CD4-positive, alpha-beta memory T cell (primary cell): ENCODE measurements at regions not wholly inside any gene's neighbourhood (a gene's known extent, or its start where the extent isn't known, plus 50 kb on each side); places are given as distances from the start of the nearest gene placed in this dataset.

ENCODE experiments used
- CTCF ChIA-PET: fragments of 350-600 bp; sonication (Branson Sonifier 250); formaldehyde crosslinking; loops from one replicate; lab custom pipeline; 2021; ENCODE audit warnings: inconsistent platforms; ENCODE audit not compliant: partially characterized antibody; lab: Charles Lee
- POLR2A ChIA-PET: fragments of 350-600 bp; sonication (Branson Sonifier 250); formaldehyde crosslinking; loops from one replicate; lab custom pipeline; 2021; ENCODE audit not compliant: partially characterized antibody; lab: Charles Lee
- DNase-seq, 5 donors: peaks; one replicate each; pipeline versions ENCODE4 v3.0.0 to v3.0.0-alpha.2; 2020 to 2022; ENCODE audit warnings: mixed read lengths in 1 of 5
- H3K27ac ChIP-seq: one replicate; pipeline ENCODE4 v1.7.0; 2013; ENCODE audit warnings: low read depth, low read length
- H3K27me3 ChIP-seq: 2 replicates; pipeline ENCODE4 v1.7.0; 2013; ENCODE audit warnings: mild to moderate bottlenecking, low read length, moderate library complexity; ENCODE audit not compliant: insufficient read depth
- H3K36me3 ChIP-seq: 2 replicates; pipeline ENCODE4 v1.7.0; 2013; ENCODE audit warnings: mild to moderate bottlenecking, low read length, moderate library complexity; ENCODE audit not compliant: insufficient read depth
- H3K4me1 ChIP-seq: 2 replicates; pipeline ENCODE4 v1.7.0; 2013; ENCODE audit warnings: mild to moderate bottlenecking, low read length, moderate library complexity; ENCODE audit not compliant: insufficient read depth
- H3K4me3 ChIP-seq, 2 donors: one replicate each; pipeline ENCODE4 v1.7.0; 2013; ENCODE audit warnings: low read length in 2 of 2, mild to moderate bottlenecking in 1 of 2
- H3K9me3 ChIP-seq, 2 donors: one replicate each; pipeline ENCODE4 v1.7.0; 2013; ENCODE audit warnings: low read length in 2 of 2, control low read depth in 1 of 2; ENCODE audit not compliant: control insufficient read depth in 1 of 2
- H3K27ac Mint-ChIP-seq, 7 donors: one replicate each; pipeline ENCODE4 v1.8.0; 2020 to 2021; ENCODE audit warnings: mixed read lengths in 7 of 7, mild to moderate bottlenecking in 6 of 7, inconsistent platforms in 3 of 7, moderate library complexity in 3 of 7
- H3K27me3 Mint-ChIP-seq, 2 donors: one replicate each; pipeline ENCODE4 v1.8.0; 2020 to 2021; ENCODE audit warnings: mixed read lengths in 2 of 2
- H3K36me3 Mint-ChIP-seq, 2 donors: one replicate each; pipeline ENCODE4 v1.8.0; 2020 to 2021; ENCODE audit warnings: mixed read lengths in 2 of 2, inconsistent platforms in 1 of 2, mild to moderate bottlenecking in 1 of 2
- H3K4me1 Mint-ChIP-seq, 4 donors: one replicate each; pipeline ENCODE4 v1.8.0; 2020 to 2021; ENCODE audit warnings: mixed read lengths in 4 of 4, mild to moderate bottlenecking in 1 of 4
- H3K4me3 Mint-ChIP-seq, 8 donors: one replicate each; pipeline ENCODE4 v1.8.0; 2020 to 2021; ENCODE audit warnings: mixed read lengths in 8 of 8, mild to moderate bottlenecking in 7 of 8, moderate library complexity in 6 of 8, inconsistent platforms in 3 of 8
- H3K9me3 Mint-ChIP-seq, 8 donors: one replicate each; pipeline ENCODE4 v1.8.0; 2020 to 2021; ENCODE audit warnings: mixed read lengths in 8 of 8, mild to moderate bottlenecking in 5 of 8, inconsistent platforms in 3 of 8, moderate library complexity in 1 of 8
- intact Hi-C: fragments of 100-400 bp; cut with micrococcal nuclease; formaldehyde crosslinking; loops from one replicate; pipeline ENCODE4 v1.15.1; 2023

DNA sequence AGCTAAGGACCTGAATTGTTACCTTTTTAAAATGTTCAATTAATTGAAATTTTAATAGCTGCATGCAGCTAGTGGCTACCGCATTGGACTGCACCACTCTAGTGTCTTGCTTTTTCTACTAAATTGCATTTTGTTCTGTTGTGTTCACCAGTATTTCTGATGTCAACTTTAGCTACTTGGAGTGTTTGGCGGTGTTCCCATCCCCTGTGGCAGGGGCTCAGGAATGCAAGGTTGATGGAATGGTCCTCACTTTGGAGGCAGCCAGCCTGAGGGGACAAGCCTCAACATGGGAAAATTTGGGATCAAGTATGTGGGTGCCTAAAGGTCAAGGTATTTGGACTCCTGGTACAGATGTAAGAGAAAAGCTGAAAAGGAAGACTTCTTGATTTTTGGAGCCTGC is 194.6 kb upstream of the PRNP start:
- no peak overlapping the region for H3K27ac ChIP-seq
- Mint-ChIP-seq H3K27me3 (peaks cover 11 to 22% of the 10 kb centered on the region in 2 donors), H3K27ac (no peak overlapping the region), H3K4me3 (no peak overlapping the region), H3K36me3 (no peaks in the 10 kb centered on the region), H3K9me3 (peaks cover 0 to 4% (median 0%) of the 10 kb centered on the region in 8 donors), H3K4me1 (no peaks in the 10 kb centered on the region)
- H3K36me3 ChIP-seq, result no peaks in the 10 kb centered on the region
- DNase-seq, result no peak
- POLR2A ChIA-PET, result no interaction called here
- no peak overlapping the region for H3K4me3 ChIP-seq
- H3K4me1 ChIP-seq, result no peaks in the 10 kb centered on the region
- H3K9me3 ChIP-seq, result no peaks in the 10 kb centered on the region
- intact Hi-C loops, result no loop called here
- CTCF ChIA-PET, result no interaction called here
- no peaks in the 10 kb centered on the region for H3K27me3 ChIP-seq

DNA sequence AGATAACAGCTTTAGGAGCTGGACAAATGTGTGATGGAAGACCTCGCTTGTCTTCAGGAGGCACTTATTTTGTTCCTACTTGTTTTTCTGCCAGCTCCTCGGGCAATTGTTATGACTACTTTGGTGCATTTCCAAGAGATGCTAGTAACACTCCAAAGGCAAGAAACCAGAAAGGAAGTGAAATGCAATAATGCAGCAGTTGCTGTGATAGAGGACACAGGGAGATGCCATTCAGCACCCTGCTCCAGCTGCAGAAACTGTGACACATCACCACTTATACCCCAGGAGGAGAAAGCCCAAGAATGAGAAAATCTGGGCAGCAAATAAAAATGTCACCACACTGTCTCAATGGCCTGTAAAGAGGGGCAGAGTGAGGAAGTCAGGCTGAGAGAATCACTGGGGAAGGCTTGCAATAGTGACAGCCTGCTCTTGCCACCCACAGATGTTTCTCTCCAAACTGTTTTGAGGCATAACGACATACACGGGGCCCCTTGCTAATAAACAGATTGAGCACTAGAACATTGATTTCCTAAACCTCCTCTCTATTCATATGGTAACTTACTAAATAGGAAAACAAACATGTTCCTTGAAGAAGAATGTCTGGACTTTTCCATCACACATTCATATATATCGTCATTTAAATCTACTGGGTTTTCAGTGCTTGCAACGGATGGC is 195.5 kb upstream of the PRNP start:
- Histone ChIP-seq H3K27me3 (no peaks in the 10 kb centered on the region), H3K9me3 (no peaks in the 10 kb centered on the region), H3K4me1 (no peaks in the 10 kb centered on the region), H3K36me3 (no peaks in the 10 kb centered on the region), H3K4me3 (no peak overlapping the region), H3K27ac (no peak overlapping the region)
- intact Hi-C loops, result no loop called here
- ChIA-PET POLR2A (no interaction called here), CTCF (no interaction called here)
- Mint-ChIP-seq H3K36me3 (no peaks in the 10 kb centered on the region), H3K27me3 (peaks cover 12 to 24% of the 10 kb centered on the region in 2 donors), H3K27ac (no peak overlapping the region), H3K9me3 (peaks cover 0 to 4% (median 0%) of the 10 kb centered on the region in 8 donors), H3K4me1 (no peaks in the 10 kb centered on the region), H3K4me3 (no peak overlapping the region)
- DNase-seq, result no peak

DNA sequence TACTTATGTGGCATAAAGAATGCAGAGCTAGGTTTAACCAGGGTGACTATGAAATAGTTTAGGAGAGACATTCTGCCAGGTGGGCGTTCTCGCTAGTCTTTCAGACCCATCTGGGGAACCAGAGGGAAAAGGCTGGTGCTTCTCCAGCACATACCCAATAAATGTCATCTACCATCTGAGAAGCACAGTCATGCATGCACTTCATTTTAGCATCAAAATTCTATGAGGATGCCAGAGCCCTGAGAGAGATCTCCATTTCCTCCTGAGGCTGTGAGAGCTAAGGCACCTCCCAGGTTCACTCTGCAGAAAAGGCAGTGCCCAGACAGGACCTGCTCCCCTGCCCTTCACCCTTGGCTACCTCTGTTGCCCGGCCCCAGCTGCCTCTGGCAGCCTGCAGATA is 196.2 kb upstream of the PRNP start:
- Histone ChIP-seq H3K27ac (no peak overlapping the region), H3K4me1 (no peaks in the 10 kb centered on the region), H3K36me3 (no peaks in the 10 kb centered on the region), H3K9me3 (no peaks in the 10 kb centered on the region), H3K27me3 (no peaks in the 10 kb centered on the region), H3K4me3 (no peak overlapping the region)
- Mint-ChIP-seq H3K27ac (no peak overlapping the region), H3K36me3 (no peaks in the 10 kb centered on the region), H3K9me3 (peaks cover 0 to 4% (median 0%) of the 10 kb centered on the region in 8 donors), H3K27me3 (peaks cover 12 to 22% of the 10 kb centered on the region in 2 donors), H3K4me1 (no peaks in the 10 kb centered on the region), H3K4me3 (no peak overlapping the region)
- POLR2A ChIA-PET, result no interaction called here
- CTCF ChIA-PET, result no interaction called here
- intact Hi-C loops, result no loop called here
- DNase-seq, result no peak

DNA sequence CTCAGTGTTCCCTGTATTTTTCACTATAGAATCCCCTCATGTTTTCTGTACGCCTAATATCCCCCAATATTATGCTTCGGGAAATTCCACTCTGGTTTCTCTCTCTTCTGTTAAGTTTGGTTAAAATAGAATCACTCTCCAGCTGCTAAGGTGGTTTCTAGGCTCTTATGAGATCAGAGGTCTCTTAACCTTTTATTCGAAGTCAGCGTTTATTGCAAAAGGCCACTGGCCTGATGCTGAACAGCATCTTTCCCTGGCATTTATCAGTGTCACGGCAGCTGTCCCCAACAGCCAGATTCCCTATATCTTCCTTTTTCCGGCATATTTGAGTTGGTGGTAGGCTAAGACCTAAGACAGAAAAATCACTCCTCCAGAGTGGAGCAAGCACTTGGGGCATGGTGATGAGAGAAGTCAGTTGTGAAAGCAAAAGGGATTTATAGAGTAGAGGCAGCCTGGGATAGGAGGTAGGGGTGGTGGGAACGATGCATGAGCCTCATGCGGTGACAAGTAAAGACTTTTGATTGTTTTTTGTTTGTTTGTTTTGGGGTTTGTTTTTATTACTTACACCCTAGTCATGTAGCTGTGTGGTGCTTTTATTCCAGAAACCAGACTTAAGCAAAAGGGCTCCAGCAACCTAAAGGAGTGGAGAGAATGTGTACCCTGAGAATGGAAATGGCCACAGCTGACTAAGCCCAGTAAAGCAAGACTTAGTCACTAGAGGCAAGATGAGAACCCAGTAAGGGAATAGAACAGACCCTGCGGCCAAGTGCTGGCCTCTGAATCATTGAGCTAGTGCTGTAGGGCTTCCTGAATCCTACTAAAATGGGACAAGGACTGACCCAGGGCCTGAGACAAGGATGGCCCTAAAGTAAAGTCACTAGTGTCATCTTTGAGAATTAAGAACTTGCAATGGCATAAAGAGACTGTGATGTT is 197.6 kb upstream of the PRNP start:
- Histone ChIP-seq H3K27ac (no peak overlapping the region), H3K4me3 (no peak overlapping the region), H3K27me3 (peaks cover 5% of the 10 kb centered on the region), H3K4me1 (no peaks in the 10 kb centered on the region), H3K36me3 (no peaks in the 10 kb centered on the region), H3K9me3 (no peaks in the 10 kb centered on the region)
- POLR2A ChIA-PET, result no interaction called here
- Mint-ChIP-seq H3K4me1 (no peaks in the 10 kb centered on the region), H3K27ac (no peak overlapping the region), H3K27me3 (peaks cover 14 to 22% of the 10 kb centered on the region in 2 donors), H3K36me3 (no peaks in the 10 kb centered on the region), H3K4me3 (no peak overlapping the region), H3K9me3 (peaks cover 0 to 4% (median 0%) of the 10 kb centered on the region in 8 donors)
- intact Hi-C loops, result no loop called here
- CTCF ChIA-PET, result no interaction called here
- no peak for DNase-seq

DNA sequence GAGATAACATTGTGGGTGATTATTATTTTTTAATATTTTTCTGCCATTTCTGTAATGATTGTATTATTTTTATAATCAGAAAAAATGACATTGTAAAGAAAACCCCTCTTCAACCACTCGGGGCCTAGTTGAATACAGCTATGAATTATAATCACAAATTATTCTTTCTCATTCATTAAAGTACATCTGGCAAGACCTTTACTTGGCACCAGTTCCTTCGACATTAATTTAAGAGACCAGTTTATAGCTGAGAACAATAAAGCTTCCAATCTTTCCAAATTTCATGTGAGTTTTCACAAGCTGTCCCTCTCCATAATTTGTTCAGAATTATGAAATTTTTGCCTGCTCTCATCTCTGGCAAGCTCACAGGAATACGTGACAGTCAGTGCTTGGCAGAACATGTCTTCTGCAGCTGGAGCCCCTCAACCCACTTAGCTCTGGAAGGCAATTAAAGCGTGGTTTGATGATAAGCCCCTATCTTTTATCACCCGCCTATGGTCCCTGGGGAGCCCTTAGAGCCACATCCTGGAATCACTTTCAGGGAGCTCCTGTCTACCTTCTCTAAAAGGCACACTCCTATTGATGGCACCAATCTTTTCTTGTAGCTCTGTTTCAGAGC is 201.8 kb upstream of the PRNP start:
- no peaks in the 10 kb centered on the region for H3K36me3 Mint-ChIP-seq
- no peaks in the 10 kb centered on the region for H3K4me1 ChIP-seq
- no peaks in the 10 kb centered on the region for H3K9me3 Mint-ChIP-seq
- peaks cover 5% of the 10 kb centered on the region for H3K27me3 ChIP-seq
- intact Hi-C loops, result no loop called here
- H3K9me3 ChIP-seq, result no peaks in the 10 kb centered on the region
- no peak overlapping the region for H3K4me3 ChIP-seq
- peaks cover 22 to 23% of the 10 kb centered on the region in 2 donors for H3K27me3 Mint-ChIP-seq
- CTCF ChIA-PET, result no interaction called here
- H3K27ac Mint-ChIP-seq, result no peak overlapping the region
- no peaks in the 10 kb centered on the region for H3K4me1 Mint-ChIP-seq
- H3K4me3 Mint-ChIP-seq, result no peak overlapping the region
- H3K36me3 ChIP-seq, result no peaks in the 10 kb centered on the region
- POLR2A ChIA-PET, result no interaction called here
- DNase-seq, result no peak
- H3K27ac ChIP-seq, result no peak overlapping the region

DNA sequence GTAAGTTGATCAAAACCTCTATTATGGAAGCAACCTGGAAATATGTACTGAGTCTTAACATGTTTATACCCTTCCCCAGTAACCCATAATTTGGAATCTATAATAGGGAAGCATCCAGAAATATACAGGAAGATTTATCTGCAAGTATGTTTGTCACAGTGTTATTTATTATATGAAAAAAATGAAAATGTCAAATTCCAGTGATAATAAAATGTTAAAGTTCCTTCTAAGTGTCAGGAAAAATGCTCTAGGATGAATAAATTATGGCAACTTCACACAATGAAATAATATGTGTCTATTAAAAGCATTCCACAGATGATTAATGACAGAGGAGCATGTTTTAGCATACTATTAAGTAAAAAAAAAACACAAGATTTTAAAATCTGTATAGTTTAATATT is 202.3 kb upstream of the PRNP start:
- ChIA-PET POLR2A (no interaction called here), CTCF (no interaction called here)
- no peaks in the 10 kb centered on the region for H3K9me3 Mint-ChIP-seq
- no peak overlapping the region for H3K27ac Mint-ChIP-seq
- no peak for DNase-seq
- intact Hi-C loops, result no loop called here
- Histone ChIP-seq H3K4me3 (no peak overlapping the region), H3K27me3 (peaks cover 5% of the 10 kb centered on the region), H3K4me1 (no peaks in the 10 kb centered on the region), H3K9me3 (no peaks in the 10 kb centered on the region), H3K36me3 (no peaks in the 10 kb centered on the region), H3K27ac (no peak overlapping the region)
- H3K4me3 Mint-ChIP-seq, result no peak overlapping the region
- H3K27me3 Mint-ChIP-seq, result peaks cover 22 to 23% of the 10 kb centered on the region in 2 donors
- no peaks in the 10 kb centered on the region for H3K4me1 Mint-ChIP-seq
- no peaks in the 10 kb centered on the region for H3K36me3 Mint-ChIP-seq

DNA sequence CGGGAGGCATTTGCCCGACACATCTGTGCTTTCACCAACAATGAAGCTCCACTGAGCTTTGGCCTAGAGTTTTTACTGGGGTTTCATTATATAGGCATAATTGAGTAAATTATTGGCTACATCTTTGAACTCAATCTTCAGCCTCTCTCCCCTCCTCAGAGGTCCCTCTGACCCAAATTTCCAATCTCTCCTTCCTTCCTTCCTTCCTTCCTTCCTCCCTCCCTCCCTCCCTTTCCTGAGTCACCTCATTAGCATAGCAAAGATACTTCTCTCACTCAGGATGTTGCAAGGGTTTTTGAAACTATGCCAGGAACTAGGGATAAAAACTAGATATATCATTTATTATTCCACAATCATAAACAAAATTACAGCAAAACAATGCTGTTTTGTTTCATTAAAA is 202.8 kb upstream of the PRNP start:
- Mint-ChIP-seq H3K27ac (no peak overlapping the region), H3K36me3 (no peaks in the 10 kb centered on the region), H3K4me1 (no peaks in the 10 kb centered on the region), H3K27me3 (peaks cover 19 to 20% of the 10 kb centered on the region in 2 donors), H3K4me3 (no peak overlapping the region), H3K9me3 (no peaks in the 10 kb centered on the region)
- H3K4me3 ChIP-seq, result no peak overlapping the region
- POLR2A ChIA-PET, result no interaction called here
- no peaks in the 10 kb centered on the region for H3K36me3 ChIP-seq
- H3K9me3 ChIP-seq, result no peaks in the 10 kb centered on the region
- DNase-seq, result no peak
- H3K27me3 ChIP-seq, result peaks cover 5% of the 10 kb centered on the region
- CTCF ChIA-PET, result no interaction called here
- intact Hi-C loops, result no loop called here
- no peaks in the 10 kb centered on the region for H3K4me1 ChIP-seq
- no peak overlapping the region for H3K27ac ChIP-seq
